ENCODE measurements at regions not wholly inside any gene's neighbourhood (a gene's known extent, or its start where the extent isn't known, plus 50 kb on each side); places are given as distances from the start of the nearest gene placed in this dataset.

GRCh38 chr5:99025298-99026045 is 96.7 kb upstream of the CHD1 start:
- no peak for TF ChIP-seq CTCF (IDR thresholded peaks at IDR 0.05; ENCODE audit: low read depth, low read length)
- DNase-seq (ENCODE audit: low read depth in 2 of 2) = peak in 1 of 2 donors; percentile 15
- no peak overlapping the region for H3K4me3 ChIP-seq (replicated peaks in 1 of 2; ENCODE audit: low read depth in 2 of 2, low read length in 2 of 2)

- no peak for DNase-seq (ENCODE audit: low read depth in 2 of 2)
- no peak for TF ChIP-seq CTCF (IDR thresholded peaks at IDR 0.05; ENCODE audit: low read depth, low read length)
- no peak overlapping the region for H3K4me3 ChIP-seq (replicated peaks in 1 of 2; ENCODE audit: low read depth in 2 of 2, low read length in 2 of 2)
Measured at GRCh38 chr5:99023330-99023729, 94.5 kb upstream of the CHD1 start.

- no peak overlapping the region for H3K4me3 ChIP-seq (replicated peaks in 1 of 2; ENCODE audit: low read depth in 2 of 2, low read length in 2 of 2)
- TF ChIP-seq CTCF (IDR thresholded peaks at IDR 0.05; ENCODE audit: low read depth, low read length) = no peak
- no peak for DNase-seq (ENCODE audit: low read depth in 2 of 2)
Measured at GRCh38 chr5:99022250-99022649, 93.4 kb upstream of the CHD1 start.

- DNase-seq (ENCODE audit: low read depth in 2 of 2) = no peak
- H3K4me3 ChIP-seq (replicated peaks in 1 of 2; ENCODE audit: low read depth in 2 of 2, low read length in 2 of 2) = no peak overlapping the region
- TF ChIP-seq CTCF (IDR thresholded peaks at IDR 0.05; ENCODE audit: low read depth, low read length) = no peak
Measured at GRCh38 chr5:99020698-99021048, 91.9 kb upstream of the CHD1 start.

- no peak overlapping the region for H3K4me3 ChIP-seq (replicated peaks in 1 of 2; ENCODE audit: low read depth in 2 of 2, low read length in 2 of 2)
- TF ChIP-seq CTCF (IDR thresholded peaks at IDR 0.05; ENCODE audit: low read depth, low read length) = no peak
- peak; percentile 84 to 86 for DNase-seq (ENCODE audit: low read depth in 2 of 2)
Measured at GRCh38 chr5:99019812-99020697, 91.2 kb upstream of the CHD1 start.

- DNase-seq (ENCODE audit: low read depth in 2 of 2) = peak; percentile 56 to 61
- H3K4me3 ChIP-seq (replicated peaks in 1 of 2; ENCODE audit: low read depth in 2 of 2, low read length in 2 of 2) = no peak overlapping the region
- no peak for TF ChIP-seq CTCF (IDR thresholded peaks at IDR 0.05; ENCODE audit: low read depth, low read length)
Measured at GRCh38 chr5:99019254-99019653, 90.4 kb upstream of the CHD1 start.

Data from cardiac fibroblast (primary cell).